ENCODE measurements at regions not wholly inside any gene's neighbourhood (a gene's known extent, or its start where the extent isn't known, plus 50 kb on each side); places are given as distances from the start of the nearest gene placed in this dataset.
"Not testable (repeated sequence)": the region's sequence is repeated elsewhere in the genome, so short reads cannot be mapped to it uniquely, and the experiment has no call there.

- TF ChIP-seq CTCF (conservative IDR thresholded peaks at IDR 0.05 in 1 of 2, IDR thresholded peaks at IDR 0.05 in 1 of 2; ENCODE audit: extremely low read depth in 1 of 2, insufficient read depth in 1 of 2, low read depth in 1 of 2, low read length in 2 of 2); EZH2 (IDR thresholded peaks at IDR 0.05; ENCODE audit: borderline replicate concordance, low read length): not testable (repeated sequence)
Observed at GRCh38 chr5:53752282-53752681, 191.8 kb downstream of the NDUFS4 start.
